Cerebellar nuclear complex (tissue), 1 donor: ENCODE measurements at regions not wholly inside any gene's neighbourhood (a gene's known extent, or its start where the extent isn't known, plus 50 kb on each side); places are given as distances from the start of the nearest gene placed in this dataset.
"Not testable (repeated sequence)": the region's sequence is repeated elsewhere in the genome, so short reads cannot be mapped to it uniquely, and the experiment has no call there.

Experiments used
- DNase-seq, 2 experiments: peaks; one replicate each; lab custom pipeline; 2025; lab: John Stamatoyannopoulos, UW

GRCh38 chr10:2891073-2891769 lies 176.1 kb upstream of the PFKP start:
- DNase-seq = no peak

- DNase-seq = no peak
Measured at GRCh38 chr10:2890093-2890492, 177.3 kb upstream of the PFKP start.

- DNase-seq = no peak
Measured at GRCh38 chr10:2888403-2889004, 178.8 kb upstream of the PFKP start.

- DNase-seq = no peak
Measured at GRCh38 chr10:2887391-2888070, 179.8 kb upstream of the PFKP start.

GRCh38 chr10:2886662-2887061 lies 180.7 kb upstream of the PFKP start:
- no peak for DNase-seq

- DNase-seq = no peak
Measured at GRCh38 chr10:2885288-2886278, 181.8 kb upstream of the PFKP start.

- DNase-seq = not testable (repeated sequence)
Measured at GRCh38 chr10:2883983-2884540, 183.3 kb upstream of the PFKP start.

- DNase-seq = no peak
Measured at GRCh38 chr10:2883238-2883637, 184.1 kb upstream of the PFKP start.

GRCh38 chr10:2882628-2883027 lies 184.7 kb upstream of the PFKP start:
- DNase-seq = no peak

- DNase-seq = no peak
Measured at GRCh38 chr10:2881720-2882620, 185.4 kb upstream of the PFKP start.

GRCh38 chr10:2880050-2880449 lies 187.3 kb upstream of the PFKP start:
- DNase-seq = not testable (repeated sequence)

- DNase-seq = no peak
Measured at GRCh38 chr10:2878818-2879217, 188.5 kb upstream of the PFKP start.

- DNase-seq = no peak
Measured at GRCh38 chr10:2876032-2876431, 191.3 kb upstream of the PFKP start.

GRCh38 chr10:2874963-2875362 lies 192.4 kb upstream of the PFKP start:
- no peak for DNase-seq

- no peak for DNase-seq
Measured at GRCh38 chr10:2873769-2874168, 193.6 kb upstream of the PFKP start.

GRCh38 chr10:2871673-2872219 lies 195.6 kb upstream of the PFKP start:
- DNase-seq = no peak

GRCh38 chr10:2870654-2871053 lies 196.7 kb upstream of the PFKP start:
- DNase-seq = no peak

- no peak for DNase-seq
Measured at GRCh38 chr10:2867788-2868299, 199.5 kb upstream of the PFKP start.

- DNase-seq = no peak
Measured at GRCh38 chr10:2866569-2866968, 200.8 kb upstream of the PFKP start.

- DNase-seq = no peak
Measured at GRCh38 chr10:2861632-2862210, 205.6 kb upstream of the PFKP start.
